Endothelial cell of umbilical vein (primary cell): ENCODE measurements at regions not wholly inside any gene's neighbourhood (a gene's known extent, or its start where the extent isn't known, plus 50 kb on each side); places are given as distances from the start of the nearest gene placed in this dataset.

Experiments used
- BruUV-seq: library from RNA; stranded (reverse); fragments of 400-500 nt; replicated peaks from 2 replicates; lab custom pipeline; 2021; lab: Mats Ljungman, UMichigan
- CTCF ChIA-PET: fragments of 300-600, 350-600 bp; sonication (Branson Sonifier 250); formaldehyde crosslinking; loops from one replicate; lab custom pipeline; 2021; ENCODE audit warnings: antibody characterized with exemption, inconsistent platforms; lab: Charles Lee
- POLR2A ChIA-PET: fragments of 300-600, 350-600 bp; sonication (Branson Sonifier 250); formaldehyde crosslinking; loops from one replicate; lab custom pipeline; 2021; ENCODE audit warnings: antibody characterized with exemption, inconsistent platforms; lab: Charles Lee
- DNase-seq: peaks from one replicate; pipeline ENCODE4 v3.0.0-alpha.2; 2011; ENCODE audit warnings: low read depth, low spot score
- FAIRE-seq: peaks from 2 replicates; lab custom pipeline; 2011; peaks lifted over from hg19 to GRCh38; lab: Jason Lieb, UNC
- H2AFZ ChIP-seq: 2 replicates; pipeline ENCODE4 v1.6.0; 2012; ENCODE audit warnings: low read depth, low read length, control low read depth, inconsistent platforms
- H3K27ac ChIP-seq: 2 replicates; pipeline ENCODE4 v1.5.1; 2011; ENCODE audit warnings: low read depth, mild to moderate bottlenecking, control low read depth, low read length, moderate library complexity; ENCODE audit not compliant: insufficient read depth
- H3K27me3 ChIP-seq, 2 experiments: 2 replicates each; pipeline versions ENCODE4 v1.6.0 to v1.6.1; 2011; ENCODE audit warnings: low read length in 2 of 2, mixed read lengths in 1 of 2; ENCODE audit not compliant: control insufficient read depth in 2 of 2, insufficient read depth in 2 of 2
- H3K36me3 ChIP-seq, 2 experiments: 2 replicates in 1 of 2; 3 replicates in 1 of 2; pipeline ENCODE4 v1.5.1; 2011; ENCODE audit warnings: low read length in 2 of 2, mild to moderate bottlenecking in 1 of 2, moderate library complexity in 1 of 2; ENCODE audit not compliant: control insufficient read depth in 2 of 2, insufficient read depth in 2 of 2; ENCODE audit errors: extremely low read depth in 1 of 2
- H3K4me1 ChIP-seq: 3 replicates; pipeline ENCODE4 v1.5.1; 2011; ENCODE audit warnings: mild to moderate bottlenecking, low read length; ENCODE audit not compliant: control insufficient read depth, insufficient read depth; ENCODE audit errors: extremely low read depth
- H3K4me2 ChIP-seq: 2 replicates; pipeline ENCODE4 v1.6.1; 2011; ENCODE audit warnings: low read length, control low read depth, mixed read lengths; ENCODE audit not compliant: insufficient read depth
- H3K4me3 ChIP-seq, 3 experiments: fragments of 200-600 bp in 1 of 3; sonication (generic), shearing (Covaris generic) in 1 of 3; replicated peaks in 1 of 3; 2 replicates each; pipeline ENCODE4 v1.5.1; 2011 to 2016; ENCODE audit warnings: control low read depth in 3 of 3, low read length in 3 of 3, mild to moderate bottlenecking in 2 of 3, inconsistent platforms in 1 of 3, low read depth in 1 of 3, moderate library complexity in 1 of 3; ENCODE audit not compliant: insufficient read depth in 1 of 3
- H3K79me2 ChIP-seq: 2 replicates; pipeline ENCODE4 v1.6.0; 2012; ENCODE audit warnings: low read length, inconsistent platforms; ENCODE audit not compliant: control insufficient read depth, insufficient read depth
- H3K9ac ChIP-seq: replicated peaks from 2 replicates; pipeline ENCODE3; 2011; ENCODE audit warnings: low read length, control low read depth; ENCODE audit not compliant: insufficient read depth; ENCODE audit errors: extremely low read depth
- H3K9me1 ChIP-seq: replicated peaks from 3 replicates; pipeline ENCODE4 v1.6.0; 2011; ENCODE audit warnings: mild to moderate bottlenecking, low read length; ENCODE audit not compliant: control insufficient read depth, insufficient read depth; ENCODE audit errors: extremely low read depth
- H3K9me3 ChIP-seq: replicated peaks from 2 replicates; pipeline ENCODE4 v1.5.1; 2012; ENCODE audit warnings: low read length, inconsistent platforms; ENCODE audit not compliant: control insufficient read depth, insufficient read depth
- H4K20me1 ChIP-seq: replicated peaks from 2 replicates; pipeline ENCODE3; 2011; ENCODE audit warnings: mild to moderate bottlenecking, low read length; ENCODE audit not compliant: control insufficient read depth, insufficient read depth; ENCODE audit errors: extremely low read depth
- EZH2 ChIP-seq: IDR thresholded peaks from 2 replicates; pipeline ENCODE4 v1.6.1; 2012; ENCODE audit warnings: borderline replicate concordance, low read depth, mild to moderate bottlenecking, moderate library complexity, low read length, inconsistent platforms; ENCODE audit not compliant: severe bottlenecking
- FOS ChIP-seq: IDR thresholded peaks from 2 replicates; pipeline ENCODE4 v1.6.1; 2011; ENCODE audit warnings: mild to moderate bottlenecking, low read length, moderate library complexity, borderline replicate concordance; ENCODE audit not compliant: insufficient read depth
- GATA2 ChIP-seq: IDR thresholded peaks from 2 replicates; pipeline ENCODE4 v1.7.0; 2011; ENCODE audit warnings: low read depth, mild to moderate bottlenecking, moderate library complexity, mixed read lengths, low read length; ENCODE audit not compliant: insufficient read length, insufficient read depth
- JUN ChIP-seq: IDR thresholded peaks from 2 replicates; pipeline ENCODE4 v1.6.1; 2011; ENCODE audit warnings: borderline replicate concordance, low read depth; ENCODE audit not compliant: insufficient read length, insufficient read depth
- MAX ChIP-seq: IDR thresholded peaks from 2 replicates; pipeline ENCODE4 v1.6.1; 2011; ENCODE audit not compliant: insufficient read depth, insufficient read length
- MYC ChIP-seq: IDR thresholded peaks from one replicate; pipeline ENCODE4 v1.6.1; 2011; ENCODE audit warnings: mild to moderate bottlenecking, low read depth, low read length
- POLR2A ChIP-seq: IDR thresholded peaks from 2 replicates; pipeline ENCODE4 v1.6.1; 2012; ENCODE audit warnings: low read depth, mild to moderate bottlenecking, control low read depth, low read length
- POLR2AphosphoS5 ChIP-seq: IDR thresholded peaks from 2 replicates; pipeline ENCODE4 v1.6.1; 2012; ENCODE audit warnings: low read depth, mild to moderate bottlenecking, control low read depth, low read length, moderate library complexity; ENCODE audit not compliant: insufficient read depth
- dilution Hi-C: fragments of 300-500 bp; cut with MboI; formaldehyde crosslinking; loops from one replicate; pipeline ENCODE4 v1.15.0; 2019; ENCODE audit warnings: low sequenced_read_pairs; ENCODE audit not compliant: extremely low pct_ligation_motif_present
- intact Hi-C: fragments of 100-400 bp; cut with micrococcal nuclease; formaldehyde crosslinking; loops from one replicate; pipeline ENCODE4 v1.10.0; 2022
- TF ChIP-seq, protein P1 (sequence below), 2 donors: IDR thresholded peaks; 1 replicate in 1 of 2; 2 replicates in 1 of 2; pipeline ENCODE4 v1.5.1; 2011; ENCODE audit warnings: low read length in 2 of 2, mild to moderate bottlenecking in 2 of 2, moderate library complexity in 2 of 2, control low read depth in 1 of 2, inconsistent platforms in 1 of 2, low read depth in 1 of 2; ENCODE audit not compliant: insufficient read depth in 1 of 2; ENCODE audit errors: extremely low read depth in 1 of 2

DNA sequence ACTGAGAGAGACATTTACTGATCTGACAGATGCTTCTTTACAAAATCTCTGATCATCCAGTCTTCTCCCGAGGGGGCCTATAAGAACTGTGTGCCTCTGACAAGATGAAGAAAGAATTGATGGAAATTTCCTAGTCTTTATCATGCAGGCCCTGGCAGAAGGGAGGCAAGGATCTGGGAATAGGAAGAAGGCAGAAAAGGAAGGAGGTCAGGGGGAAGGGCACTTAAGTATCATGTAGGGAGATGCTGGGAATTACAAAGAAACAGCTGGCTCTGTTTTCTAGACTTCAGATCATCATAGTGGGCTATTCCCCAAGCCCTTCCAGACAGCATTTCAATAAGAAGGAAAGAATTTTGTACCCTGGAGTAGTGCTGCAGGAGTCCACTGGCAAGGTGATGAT lies 243.3 kb upstream of the MOCS1 start:
- H3K9me3 ChIP-seq = peaks cover 1% of the 10 kb centered on the region
- no peak for DNase-seq
- intact Hi-C loops (no loop called here), dilution Hi-C loops (no loop called here)
- no peak for FAIRE-seq
- ChIA-PET CTCF (no interaction called here), POLR2A (no interaction called here)
- H2AFZ ChIP-seq = no peak overlapping the region
- H3K4me3 ChIP-seq = no peak overlapping the region
- H3K27ac ChIP-seq = no peak overlapping the region
- H3K9me1 ChIP-seq = no peaks in the 10 kb centered on the region
- no peak overlapping the region for H3K9ac ChIP-seq
- no peaks in the 10 kb centered on the region for H4K20me1 ChIP-seq
- no peak overlapping the region for H3K4me2 ChIP-seq
- no peaks in the 10 kb centered on the region for H3K79me2 ChIP-seq
- BruUV-seq = no TSS peak
- no peaks in the 10 kb centered on the region for H3K4me1 ChIP-seq
- TF ChIP-seq MAX = no peak
- no peak for TF ChIP-seq MYC
- TF ChIP-seq, protein P1, sequence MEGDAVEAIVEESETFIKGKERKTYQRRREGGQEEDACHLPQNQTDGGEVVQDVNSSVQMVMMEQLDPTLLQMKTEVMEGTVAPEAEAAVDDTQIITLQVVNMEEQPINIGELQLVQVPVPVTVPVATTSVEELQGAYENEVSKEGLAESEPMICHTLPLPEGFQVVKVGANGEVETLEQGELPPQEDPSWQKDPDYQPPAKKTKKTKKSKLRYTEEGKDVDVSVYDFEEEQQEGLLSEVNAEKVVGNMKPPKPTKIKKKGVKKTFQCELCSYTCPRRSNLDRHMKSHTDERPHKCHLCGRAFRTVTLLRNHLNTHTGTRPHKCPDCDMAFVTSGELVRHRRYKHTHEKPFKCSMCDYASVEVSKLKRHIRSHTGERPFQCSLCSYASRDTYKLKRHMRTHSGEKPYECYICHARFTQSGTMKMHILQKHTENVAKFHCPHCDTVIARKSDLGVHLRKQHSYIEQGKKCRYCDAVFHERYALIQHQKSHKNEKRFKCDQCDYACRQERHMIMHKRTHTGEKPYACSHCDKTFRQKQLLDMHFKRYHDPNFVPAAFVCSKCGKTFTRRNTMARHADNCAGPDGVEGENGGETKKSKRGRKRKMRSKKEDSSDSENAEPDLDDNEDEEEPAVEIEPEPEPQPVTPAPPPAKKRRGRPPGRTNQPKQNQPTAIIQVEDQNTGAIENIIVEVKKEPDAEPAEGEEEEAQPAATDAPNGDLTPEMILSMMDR (IDR thresholded peaks at IDR 0.05; ENCODE audit: extremely low read depth in 1 of 2, insufficient read depth in 1 of 2, low read depth in 1 of 2, low read length in 2 of 2) = no peak
- TF ChIP-seq POLR2AphosphoS5 = no peak
- no peak for TF ChIP-seq GATA2
- TF ChIP-seq EZH2 = no peak
- TF ChIP-seq JUN = no peak
- TF ChIP-seq POLR2A = no peak
- TF ChIP-seq FOS = no peak
- H3K27me3 ChIP-seq = no peaks in the 10 kb centered on the region
- no peaks in the 10 kb centered on the region for H3K36me3 ChIP-seq
